IPS DF 19.7 (cell line): ENCODE measurements at regions not wholly inside any gene's neighbourhood (a gene's known extent, or its start where the extent isn't known, plus 50 kb on each side); places are given as distances from the start of the nearest gene placed in this dataset.
"Not testable (repeated sequence)": the region's sequence is repeated elsewhere in the genome, so short reads cannot be mapped to it uniquely, and the experiment has no call there.

Experiments used
- DNase-seq: peaks from one replicate; pipeline ENCODE4 v3.0.0-alpha.2; 2013; ENCODE audit warnings: low read depth, low spot score

DNA sequence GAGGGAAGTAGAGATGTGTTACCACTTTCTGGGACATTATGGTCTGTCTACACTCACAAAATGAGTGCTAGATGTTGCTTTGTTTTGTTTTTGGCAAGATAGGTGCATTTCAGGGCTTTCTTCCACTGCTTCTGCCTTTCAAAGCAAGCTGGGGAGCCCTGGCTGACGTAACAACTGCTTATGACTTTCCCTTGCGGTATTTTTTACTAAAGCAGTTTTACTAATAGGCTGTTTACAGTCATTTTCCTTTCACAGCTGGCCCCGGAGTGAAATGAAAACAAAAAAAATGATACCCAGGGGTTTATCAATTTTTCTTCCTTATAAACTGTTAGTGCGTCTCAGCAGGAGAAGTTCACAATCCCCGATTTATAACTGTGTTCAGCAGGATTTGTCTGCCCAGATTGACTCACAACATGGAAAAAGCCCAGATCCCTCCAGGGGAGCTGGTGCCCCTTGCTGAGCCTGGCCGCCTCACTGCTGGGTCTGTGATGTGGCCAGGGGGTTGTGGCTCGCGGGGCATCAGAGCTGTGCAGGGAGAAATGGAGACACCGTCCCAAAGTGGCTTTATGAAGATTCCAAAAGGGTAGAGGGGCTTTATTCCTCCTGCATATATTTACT is 184.4 kb upstream of the HS3ST3A1 start:
- no peak for DNase-seq

DNA sequence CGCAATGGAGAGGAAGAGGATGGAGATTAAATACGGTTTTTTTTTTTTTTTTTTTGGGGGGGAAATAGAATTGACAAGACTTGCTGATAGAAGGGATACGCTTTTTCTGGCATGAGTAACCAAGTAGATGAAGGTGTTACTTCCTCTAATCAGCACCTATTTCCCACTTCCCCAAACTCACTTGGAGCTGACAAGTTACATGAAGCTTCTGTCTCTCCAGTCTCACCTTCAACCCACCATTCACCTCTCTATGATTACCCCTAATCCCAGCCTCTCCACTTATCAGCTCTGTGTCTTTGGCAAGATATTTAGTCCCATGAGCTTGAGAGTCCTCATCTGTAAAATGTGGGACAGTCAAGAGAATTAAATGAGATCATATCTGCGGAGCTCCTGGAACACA is 185.9 kb upstream of the HS3ST3A1 start:
- DNase-seq = no peak

DNA sequence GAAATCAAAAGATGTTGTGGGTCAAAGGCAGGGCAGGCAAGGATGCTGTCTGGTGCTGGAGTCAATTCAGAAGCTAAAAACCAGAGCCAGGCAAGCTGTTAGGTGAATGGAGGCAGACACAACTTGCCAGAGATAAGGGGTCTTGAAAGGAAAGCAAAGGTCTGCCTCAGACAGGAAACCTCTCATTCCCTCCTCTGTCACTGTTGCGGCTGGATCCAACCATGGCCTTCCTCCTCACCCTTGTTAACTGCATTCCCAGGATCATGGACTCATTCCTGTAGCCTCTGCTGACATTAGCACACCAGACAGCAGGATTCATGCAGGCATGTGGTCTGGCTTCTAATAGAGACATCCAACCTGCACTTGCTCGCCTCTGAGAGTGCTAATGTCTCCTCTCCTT is 186.7 kb upstream of the HS3ST3A1 start:
- no peak for DNase-seq

DNA sequence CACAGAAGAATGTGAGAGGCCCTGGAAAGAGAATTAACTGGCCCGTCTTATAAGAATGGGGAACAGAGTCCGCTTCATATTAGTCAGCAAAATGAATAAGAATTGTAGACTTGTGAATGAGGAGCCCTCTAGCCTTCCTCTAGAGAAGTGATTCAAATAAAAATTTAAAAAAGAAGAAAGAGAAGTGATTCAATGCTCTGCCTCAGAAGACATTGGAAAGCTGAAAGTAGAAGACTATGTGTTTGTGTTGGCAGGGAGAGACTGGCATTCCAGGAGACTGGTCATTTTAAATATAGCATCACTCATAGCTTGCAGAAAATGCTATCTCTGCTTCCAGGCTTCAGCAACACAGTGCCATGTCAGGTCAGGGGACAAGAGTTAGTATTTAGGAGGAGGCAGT is 190.6 kb upstream of the HS3ST3A1 start:
- no peak for DNase-seq

DNA sequence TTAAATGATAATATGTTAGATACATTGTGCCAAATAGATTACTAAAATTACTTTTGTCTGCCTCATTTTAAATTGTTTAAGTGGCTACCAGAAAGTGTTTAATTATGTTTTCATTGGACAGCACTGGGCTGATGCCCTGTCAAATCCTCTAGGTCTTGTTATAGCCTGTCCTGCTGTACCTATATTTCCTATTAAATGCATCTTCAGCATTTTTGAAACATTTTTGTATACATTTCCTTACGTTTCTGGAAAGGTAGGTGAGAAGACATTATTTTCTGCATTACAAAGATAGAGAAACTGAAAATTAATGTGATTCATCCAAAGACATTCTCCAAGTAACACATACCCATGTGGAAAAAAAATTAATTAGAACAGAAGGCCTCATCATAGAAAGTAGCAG is 192.2 kb upstream of the HS3ST3A1 start:
- DNase-seq = no peak

DNA sequence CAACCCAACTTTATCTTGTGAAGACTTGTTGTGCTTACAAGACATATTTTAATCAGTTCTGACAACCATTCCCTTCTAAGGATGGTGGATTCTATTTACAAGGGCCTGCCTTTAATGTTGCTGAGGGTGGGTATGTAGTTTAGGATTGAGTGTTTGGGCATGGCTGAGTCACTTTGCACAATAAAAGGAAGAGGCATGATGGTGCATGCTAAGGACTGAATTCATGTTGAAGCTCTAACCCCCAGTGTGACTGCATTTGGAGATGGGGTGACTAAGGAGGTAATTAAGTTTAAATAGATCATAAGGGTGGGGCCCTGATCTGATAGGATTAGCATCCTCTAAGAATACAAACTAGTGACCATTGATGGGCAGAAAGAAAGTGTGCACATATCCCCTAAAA is 196.1 kb upstream of the HS3ST3A1 start:
- DNase-seq = no peak

DNA sequence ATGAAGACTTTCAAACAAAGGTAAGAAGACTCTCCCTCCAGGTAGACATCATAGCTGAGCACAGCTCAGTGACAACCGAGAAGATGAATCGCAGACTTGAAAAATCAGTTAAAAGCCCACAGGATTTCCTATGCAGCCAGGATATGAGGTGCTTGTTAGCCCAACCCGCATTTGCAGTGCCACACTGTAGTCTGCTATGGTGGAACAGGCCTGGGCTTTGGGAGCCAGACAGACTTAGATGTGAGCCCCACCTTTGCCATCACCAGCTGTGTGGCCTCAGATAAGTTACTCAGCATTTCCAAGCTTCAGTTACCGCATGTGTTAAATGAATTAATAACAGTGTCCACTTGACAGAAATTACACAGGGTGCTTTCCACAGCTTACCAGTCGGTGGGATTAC is 204.4 kb upstream of the HS3ST3A1 start:
- no peak for DNase-seq

DNA sequence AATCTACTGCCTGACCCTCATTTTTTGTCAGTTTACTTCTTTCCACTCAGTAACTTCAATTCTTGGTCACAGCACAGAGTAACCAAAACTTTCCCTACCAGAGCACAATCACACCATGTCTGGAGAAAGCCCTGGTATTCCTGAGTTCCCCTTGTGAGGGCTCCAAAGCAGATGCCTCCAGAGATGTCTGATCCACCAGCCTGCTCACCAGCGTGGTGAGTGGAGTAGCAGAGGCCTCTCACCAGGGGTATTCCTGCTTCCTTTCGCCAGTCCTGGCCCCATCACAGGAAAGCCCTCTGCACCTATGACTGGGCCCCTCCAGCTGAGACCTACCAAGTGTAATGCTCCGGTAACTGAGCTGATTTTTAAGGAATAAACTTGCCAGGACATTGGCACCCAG is 205.4 kb upstream of the HS3ST3A1 start:
- DNase-seq = no peak

DNA sequence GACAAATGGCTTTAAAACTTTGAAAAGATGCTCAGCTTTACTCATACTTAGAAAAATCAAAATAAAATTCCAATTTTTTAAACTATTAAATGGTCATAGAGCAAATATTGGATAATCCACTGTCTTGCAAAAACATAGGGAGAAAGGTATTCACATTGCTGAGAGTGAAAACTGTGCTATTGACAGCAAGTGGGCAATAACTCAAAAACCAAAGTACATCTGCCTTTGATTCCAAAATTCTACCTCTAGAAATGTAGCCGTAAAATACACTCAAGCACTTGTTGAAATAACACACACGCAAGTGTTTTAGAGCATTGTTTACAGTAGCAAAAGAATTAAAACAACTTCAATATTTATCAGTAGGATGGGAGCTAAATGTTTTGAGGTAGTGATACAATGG is 210.6 kb upstream of the HS3ST3A1 start:
- no peak for DNase-seq

DNA sequence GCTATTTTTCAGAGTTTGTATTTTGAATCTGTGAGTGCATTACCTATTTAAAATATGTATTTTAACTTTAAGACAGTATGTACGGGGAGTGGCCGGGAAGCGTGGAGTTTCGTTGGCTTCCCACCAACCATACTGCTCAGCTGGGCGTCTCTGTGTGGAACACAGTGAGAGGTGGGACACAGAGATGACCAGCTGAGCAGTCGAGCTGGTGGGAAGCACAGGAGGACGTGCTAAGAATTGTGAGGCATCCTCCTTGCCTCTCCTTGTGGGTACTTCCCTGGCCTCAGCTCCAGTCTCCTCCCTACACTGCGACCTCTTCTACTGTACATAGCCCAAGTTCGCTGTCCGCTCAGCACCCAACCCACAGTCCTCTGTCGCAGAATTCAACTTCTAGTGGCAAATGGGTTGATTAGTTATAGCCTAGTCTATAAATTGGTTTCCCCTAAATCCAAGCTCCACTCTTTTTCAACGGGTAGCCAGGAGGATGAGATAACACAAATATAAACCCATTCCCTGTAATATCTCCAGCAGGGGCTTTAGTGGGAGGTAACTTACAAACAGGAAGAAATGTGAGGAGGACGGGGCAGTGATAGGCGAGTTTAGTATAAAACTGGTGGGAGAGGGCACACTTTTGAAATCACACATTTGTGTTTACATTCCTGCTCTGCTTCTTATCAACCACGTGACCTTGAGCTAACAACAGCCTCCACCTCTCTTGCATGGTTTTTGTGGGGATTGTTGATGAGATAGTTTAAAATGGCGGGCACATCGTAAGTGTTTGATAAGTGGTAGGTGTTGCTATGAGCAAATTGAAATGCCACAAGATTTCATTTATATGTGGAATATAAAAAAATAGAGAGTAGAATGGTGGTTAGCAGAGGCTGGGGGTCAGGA is 211.9 kb upstream of the HS3ST3A1 start:
- DNase-seq = no peak

DNA sequence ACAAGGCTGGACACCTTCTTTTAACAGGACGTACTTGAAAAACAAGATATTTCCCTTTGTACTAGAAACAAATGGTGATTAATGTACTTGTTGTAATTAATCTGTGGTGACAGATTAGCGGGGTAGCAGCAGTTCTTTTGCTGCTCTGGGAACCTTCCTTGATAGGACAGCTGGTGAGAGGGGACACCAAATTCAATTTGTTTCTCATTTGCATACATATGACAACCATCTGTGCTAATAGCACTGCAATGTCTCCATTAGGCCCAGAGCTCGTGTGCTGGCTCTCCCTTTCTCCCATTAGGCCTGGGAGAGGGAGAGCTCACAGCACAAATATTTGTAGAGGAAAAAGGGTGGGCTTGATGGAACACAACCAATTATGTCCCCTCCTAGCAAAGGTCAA is 221.0 kb upstream of the HS3ST3A1 start:
- DNase-seq = no peak

DNA sequence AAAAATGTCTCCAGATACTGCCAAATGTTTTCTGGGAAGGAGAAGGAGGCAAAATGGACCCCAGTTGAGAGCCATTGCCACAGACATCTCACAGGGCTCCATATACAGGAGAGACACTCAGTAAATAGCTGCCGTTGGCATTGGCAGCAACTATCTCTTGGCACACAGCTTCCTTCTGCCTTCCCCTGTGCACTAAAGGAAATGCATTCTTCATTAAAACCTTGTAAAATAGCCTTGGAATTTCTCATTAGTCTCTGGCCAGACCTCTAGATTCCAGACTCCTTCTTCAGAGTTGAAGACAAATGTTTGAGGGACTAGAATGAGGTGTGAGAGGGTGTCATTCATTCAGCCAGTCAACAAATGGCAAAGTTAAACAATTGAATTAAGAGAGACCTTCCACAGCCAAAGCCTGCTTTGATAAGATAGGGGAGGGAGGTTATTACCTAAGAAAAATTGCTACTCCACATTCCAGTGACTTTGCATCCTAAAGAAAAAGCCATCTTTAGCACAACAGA is 223.9 kb upstream of the HS3ST3A1 start:
- no peak for DNase-seq

DNA sequence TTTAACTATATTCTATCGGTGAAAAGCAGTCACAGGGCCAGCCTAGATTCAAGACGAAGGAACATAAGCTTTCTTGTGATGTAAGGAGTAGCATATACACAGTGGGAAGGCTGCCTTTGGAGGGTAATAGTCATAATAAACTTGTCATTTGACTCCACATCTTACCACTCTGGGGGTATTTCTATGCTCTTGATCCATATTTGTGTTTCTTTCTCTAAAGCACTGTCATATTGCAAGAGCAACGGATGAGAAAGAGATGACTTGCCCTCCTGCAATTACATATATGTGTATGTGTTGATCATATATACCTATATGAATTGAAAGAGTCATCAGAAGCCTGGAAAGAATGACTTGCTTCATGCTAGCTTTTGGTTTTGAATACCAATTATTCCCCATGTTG is 225.4 kb upstream of the HS3ST3A1 start:
- no peak for DNase-seq

DNA sequence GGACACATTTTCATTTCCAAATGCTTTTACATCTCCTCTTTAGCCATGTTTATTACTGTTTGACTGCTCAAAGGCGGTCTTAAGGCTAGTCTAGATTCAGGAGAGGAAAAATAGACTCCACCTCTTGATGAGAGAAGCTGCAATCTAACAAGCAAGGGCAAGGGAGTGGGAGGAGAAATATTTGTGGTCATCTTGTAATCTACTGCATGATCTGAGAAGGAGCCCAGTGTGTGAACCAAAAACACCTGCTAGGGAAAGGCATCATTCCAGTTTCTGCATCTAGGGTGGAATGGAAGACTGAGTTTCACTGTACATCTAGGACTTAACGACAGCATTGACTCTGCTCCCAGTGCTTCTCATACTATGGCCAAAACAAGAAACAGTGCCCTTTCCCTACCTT is 232.2 kb upstream of the HS3ST3A1 start:
- DNase-seq = no peak

DNA sequence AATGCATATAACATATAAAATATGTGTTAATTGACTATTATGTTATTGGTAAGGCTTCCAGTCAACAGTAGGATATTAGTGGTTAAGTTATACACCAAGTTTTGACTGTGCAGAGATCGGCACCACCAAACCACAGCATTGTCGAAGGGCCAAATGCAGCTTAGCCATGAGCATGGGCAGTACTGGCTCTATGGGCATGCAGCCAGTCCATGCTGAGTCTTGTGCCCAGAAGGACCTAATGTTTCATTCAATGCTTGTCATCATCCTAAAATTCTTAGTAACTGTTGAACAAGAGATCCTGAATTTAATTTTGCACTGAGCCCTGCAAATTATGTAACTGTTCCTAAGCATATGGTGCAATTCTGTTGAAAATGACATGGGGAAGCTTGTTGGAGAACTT is 233.4 kb upstream of the HS3ST3A1 start:
- DNase-seq = no peak

DNA sequence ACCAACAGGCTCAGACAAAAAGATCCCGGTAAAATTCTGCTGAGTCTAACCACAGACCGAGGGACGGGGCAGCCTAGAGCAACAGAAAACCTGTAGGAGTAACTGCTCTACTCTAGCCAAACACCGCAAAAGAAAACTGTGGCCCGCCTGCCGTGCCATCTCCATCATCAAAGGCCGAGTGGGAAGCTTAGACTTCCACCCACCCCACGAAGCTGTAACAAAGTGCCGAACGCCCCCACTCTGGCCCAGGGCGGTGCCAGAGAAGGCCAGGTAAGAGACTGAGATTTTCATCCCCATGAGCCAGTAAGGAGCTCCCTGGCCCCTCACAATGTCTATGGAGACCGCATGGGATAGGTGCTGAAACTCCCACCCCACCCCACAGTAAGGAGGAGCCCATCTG is 231.9 kb upstream of the COX10 start:
- DNase-seq = no peak

DNA sequence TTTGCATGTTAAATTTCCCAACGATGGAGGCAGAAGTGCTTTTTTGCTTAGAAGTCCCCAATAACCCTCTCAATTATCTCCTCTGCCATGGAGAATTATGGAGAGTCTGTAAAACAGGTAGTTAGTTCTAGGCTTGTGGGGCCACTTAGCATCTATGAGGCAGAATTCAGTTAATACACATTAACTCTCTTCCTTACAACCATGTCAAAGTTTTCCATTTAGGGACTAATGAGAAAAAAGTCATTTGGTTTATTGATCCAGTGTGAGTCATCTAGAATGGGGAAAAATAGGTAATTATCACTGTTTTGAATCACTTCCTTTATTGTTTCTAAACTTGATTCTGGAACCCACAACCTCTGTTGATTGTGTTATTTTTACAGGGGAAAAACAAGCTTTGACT is 229.1 kb upstream of the COX10 start:
- no peak for DNase-seq

DNA sequence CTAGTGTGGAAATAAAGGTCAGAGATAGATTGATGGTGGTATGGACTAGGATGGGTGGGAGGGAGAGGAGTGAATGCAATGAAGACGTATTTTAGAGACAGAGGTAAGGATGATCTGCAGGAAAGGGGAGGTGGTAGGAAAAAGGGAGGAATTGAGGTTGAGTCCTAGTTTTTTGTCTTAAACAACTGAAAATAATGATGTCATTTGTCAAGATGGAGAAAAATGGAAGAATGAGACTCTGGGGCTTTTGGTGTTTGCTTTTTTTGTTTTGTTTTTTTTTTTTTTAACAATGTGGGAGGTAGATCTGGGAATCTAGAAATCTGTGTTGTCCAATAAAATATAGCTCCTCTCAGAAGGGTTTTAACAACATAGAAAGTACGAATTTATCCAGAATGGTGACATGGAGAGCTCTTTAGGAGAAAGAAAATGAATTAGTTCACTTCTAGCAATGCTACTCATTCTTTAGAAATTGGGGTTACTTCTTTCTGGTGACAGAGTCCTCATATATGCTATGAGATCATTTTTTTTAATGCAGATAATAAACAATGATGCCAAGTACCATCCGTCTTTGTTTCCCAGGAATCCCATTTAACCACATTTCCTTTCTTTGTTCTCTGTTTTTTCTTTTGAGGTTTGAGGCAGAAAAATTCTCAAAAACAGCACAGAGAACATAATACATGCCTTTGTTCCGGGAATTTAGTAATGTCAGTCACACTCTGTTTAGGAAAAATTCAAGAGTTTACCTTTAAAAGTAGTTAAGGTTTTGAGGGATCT is 225.3 kb upstream of the COX10 start:
- no peak for DNase-seq

DNA sequence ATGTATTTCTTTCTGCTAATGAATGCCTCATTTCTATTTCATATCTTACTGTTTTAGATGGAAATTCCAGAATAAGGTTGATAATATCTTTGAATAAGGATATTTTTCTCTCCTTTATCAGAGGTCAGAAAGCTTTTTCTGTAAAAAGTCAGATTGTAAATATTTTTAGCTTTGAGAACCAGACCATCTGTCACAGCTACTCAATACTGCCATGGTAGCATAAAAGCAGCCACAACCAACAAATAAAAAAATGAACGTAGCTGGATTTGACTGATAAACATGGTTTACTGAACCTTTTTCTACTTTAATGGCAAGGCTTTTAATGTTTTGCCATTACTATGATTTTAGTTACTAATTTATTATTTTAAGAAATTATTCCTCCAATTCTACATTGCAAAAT is 217.4 kb upstream of the COX10 start:
- no peak for DNase-seq

DNA sequence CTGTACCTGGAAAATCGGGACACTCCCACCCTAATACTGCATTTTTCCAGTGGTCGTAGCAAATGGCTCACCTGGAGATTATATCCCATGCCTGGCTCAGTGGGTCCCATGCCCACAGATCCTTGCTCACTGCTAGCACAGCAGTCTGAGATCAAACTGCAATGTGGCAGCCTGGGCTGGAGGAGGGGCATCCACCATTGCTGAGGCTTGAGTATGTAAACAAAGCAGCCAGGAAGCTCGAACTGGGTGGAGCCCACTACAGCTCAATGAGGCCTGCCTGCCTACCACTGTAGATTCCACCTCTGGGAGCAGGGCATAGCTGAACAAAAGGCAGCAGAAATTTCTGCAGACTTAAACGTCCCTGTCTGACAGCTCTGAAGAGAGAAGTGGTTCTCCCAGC is 213.6 kb upstream of the COX10 start:
- DNase-seq = not testable (repeated sequence)

DNA sequence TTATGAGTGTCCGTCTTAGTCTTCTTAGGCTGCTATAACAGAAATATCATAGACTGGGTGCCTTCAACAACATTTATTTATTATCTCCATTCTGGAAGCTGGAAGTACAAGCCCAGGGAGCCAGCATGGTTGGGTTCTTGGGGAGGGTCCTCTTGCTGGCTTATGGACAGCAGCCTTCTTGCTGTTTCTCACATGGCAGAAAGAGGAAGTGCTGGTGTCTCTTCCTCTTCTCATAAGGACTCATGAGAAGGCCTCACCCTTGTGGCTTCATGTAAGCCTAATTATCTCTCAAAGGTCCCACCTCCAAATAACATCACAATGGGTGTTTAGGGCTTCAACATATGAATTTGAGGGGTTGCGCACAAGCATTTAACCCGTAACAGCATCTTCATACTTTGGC is 207.0 kb upstream of the COX10 start:
- no peak for DNase-seq

DNA sequence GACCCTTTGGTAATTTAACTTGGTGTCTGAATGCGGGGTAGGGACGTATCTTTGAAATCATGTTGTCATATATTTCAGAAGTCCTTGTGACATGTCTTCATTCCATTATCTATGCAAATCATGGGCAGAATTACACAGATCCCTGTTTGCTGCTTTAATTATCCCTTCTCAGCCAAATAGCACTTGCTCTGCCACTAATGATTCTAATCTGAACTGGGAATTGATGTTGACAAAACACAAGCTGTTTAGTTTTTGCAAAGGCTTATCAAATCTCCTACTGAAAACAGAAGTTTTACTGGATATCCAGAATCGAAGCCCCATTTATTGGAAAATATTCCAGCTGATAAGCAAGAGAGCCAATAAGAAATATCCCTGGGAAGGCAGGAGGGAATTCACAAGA is 205.9 kb upstream of the COX10 start:
- DNase-seq = no peak
